ENCODE measurements at regions not wholly inside any gene's neighbourhood (a gene's known extent, or its start where the extent isn't known, plus 50 kb on each side); places are given as distances from the start of the nearest gene placed in this dataset.

GRCh38 chr6:49054311-49054710 is 408.7 kb downstream of the MMUT start:
- intact Hi-C loops (cut with DNase I): no loop called here
- TF ChIP-seq CTCF (IDR thresholded peaks at IDR 0.05) (no peak), POLR2A (IDR thresholded peaks at IDR 0.05) (no peak)
- 84 to 92% methylated on average over 4 of the region's 4 CpGs for WGBS, 2 donors
- Histone ChIP-seq H3K36me3 (no peaks in the 10 kb centered on the region), H3K9me3 (no peaks in the 10 kb centered on the region), H3K4me3 (replicated peaks in 1 of 3) (no peak overlapping the region), H3K27me3 (no peaks in the 10 kb centered on the region), H3K27ac (no peak overlapping the region), H3K4me1 (no peaks in the 10 kb centered on the region)
- no peak for DNase-seq

GRCh38 chr6:49052901-49053300 is 410.2 kb downstream of the MMUT start:
- Histone ChIP-seq H3K9me3 (no peaks in the 10 kb centered on the region), H3K27ac (no peak overlapping the region), H3K27me3 (no peaks in the 10 kb centered on the region), H3K4me1 (no peaks in the 10 kb centered on the region), H3K36me3 (no peaks in the 10 kb centered on the region), H3K4me3 (replicated peaks in 1 of 3) (no peak overlapping the region)
- no peak for DNase-seq
- TF ChIP-seq POLR2A (IDR thresholded peaks at IDR 0.05) (no peak), CTCF (IDR thresholded peaks at IDR 0.05) (no peak)
- 93 to 98% methylated on average over 2 of the region's 2 CpGs for whole genome bisulfite sequencing, 2 donors
- intact Hi-C loops (cut with DNase I): no loop called here

- no peak for TF ChIP-seq POLR2A (IDR thresholded peaks at IDR 0.05)
- TF ChIP-seq CTCF (IDR thresholded peaks at IDR 0.05): no peak
- Histone ChIP-seq H3K27ac (no peak overlapping the region), H3K4me3 (replicated peaks in 1 of 3) (no peak overlapping the region), H3K4me1 (no peaks in the 10 kb centered on the region), H3K36me3 (no peaks in the 10 kb centered on the region), H3K9me3 (no peaks in the 10 kb centered on the region), H3K27me3 (no peaks in the 10 kb centered on the region)
- WGBS, 2 donors: 54 to 71% methylated on average over 1 of the region's 1 CpG
- intact Hi-C loops (cut with DNase I): no loop called here
- DNase-seq: no peak
These were observed 411.8 kb downstream of the MMUT start for GRCh38 chr6:49051281-49051680.

GRCh38 chr6:49050584-49050983 is 412.5 kb downstream of the MMUT start:
- no peaks in the 10 kb centered on the region for H3K36me3 ChIP-seq
- DNase-seq: no peak
- no peak overlapping the region for H3K4me3 ChIP-seq (replicated peaks in 1 of 3)
- H3K27ac ChIP-seq: no peak overlapping the region
- 83 to 86% methylated on average over 1 of the region's 1 CpG for WGBS, 2 donors
- H3K27me3 ChIP-seq: no peaks in the 10 kb centered on the region
- H3K4me1 ChIP-seq: no peaks in the 10 kb centered on the region
- H3K9me3 ChIP-seq: no peaks in the 10 kb centered on the region
- no peak for TF ChIP-seq CTCF (IDR thresholded peaks at IDR 0.05)
- TF ChIP-seq POLR2A (IDR thresholded peaks at IDR 0.05): no peak
- intact Hi-C loops (cut with DNase I): no loop called here

GRCh38 chr6:49038294-49038822 is 424.7 kb downstream of the MMUT start:
- intact Hi-C loops (cut with DNase I): no loop called here
- WGBS, 2 donors: 93 to 95% methylated on average over 2 of the region's 2 CpGs
- Histone ChIP-seq H3K4me3 (replicated peaks in 1 of 3) (no peak overlapping the region), H3K9me3 (no peaks in the 10 kb centered on the region), H3K27ac (no peak overlapping the region), H3K4me1 (no peaks in the 10 kb centered on the region), H3K27me3 (no peaks in the 10 kb centered on the region), H3K36me3 (no peaks in the 10 kb centered on the region)
- TF ChIP-seq POLR2A (IDR thresholded peaks at IDR 0.05) (no peak), CTCF (IDR thresholded peaks at IDR 0.05) (no peak)
- no peak for DNase-seq
